GM18858 (cell line): ENCODE measurements at regions not wholly inside any gene's neighbourhood (a gene's known extent, or its start where the extent isn't known, plus 50 kb on each side); places are given as distances from the start of the nearest gene placed in this dataset.
"Not testable (repeated sequence)": the region's sequence is repeated elsewhere in the genome, so short reads cannot be mapped to it uniquely, and the experiment has no call there.

Experiments
- ATAC-seq: cut with Tn5 transposase; IDR thresholded peaks from one replicate; pipeline ENCODE4 v1.9.1; 2021; ENCODE audit not compliant: unreplicated experiment

DNA sequence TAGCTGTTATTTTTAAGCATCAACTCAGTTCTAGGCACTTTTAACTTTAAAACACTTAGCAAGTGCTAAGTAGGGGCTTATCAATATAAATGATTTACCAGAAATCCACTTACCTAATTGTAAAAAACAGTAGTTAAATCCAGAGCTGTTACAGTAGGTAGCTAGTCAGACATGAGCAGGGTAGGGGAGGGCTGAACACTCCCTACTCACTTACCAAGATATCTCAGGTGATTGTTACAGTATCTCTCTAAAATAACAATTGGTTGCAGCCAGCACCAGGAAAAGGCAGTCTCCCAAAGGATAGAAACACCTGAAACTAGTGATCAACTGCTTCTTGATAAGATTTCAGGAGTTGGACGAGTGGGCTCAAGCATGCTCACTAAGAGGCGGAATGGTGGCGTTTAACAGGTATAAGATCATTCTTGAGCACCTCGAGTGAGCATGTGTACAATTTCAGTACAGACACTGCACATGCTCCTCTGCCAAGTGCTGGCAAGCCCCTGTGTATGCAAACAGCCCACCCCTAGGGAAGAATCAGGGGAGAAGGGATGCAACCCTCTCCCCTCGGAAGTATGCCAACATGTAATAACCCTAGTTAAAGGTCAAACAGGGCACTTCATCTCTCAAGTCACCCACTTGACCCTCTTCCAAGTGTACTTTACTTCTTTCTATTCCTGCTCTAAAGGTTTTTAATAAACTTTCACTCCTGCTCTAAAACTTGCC, 1113.6 kb upstream of the SEL1L start:
- ATAC-seq, result no peak

GRCh38 chr14:82655770-82656169, 1122.1 kb upstream of the SEL1L start:
- no peak for ATAC-seq

DNA sequence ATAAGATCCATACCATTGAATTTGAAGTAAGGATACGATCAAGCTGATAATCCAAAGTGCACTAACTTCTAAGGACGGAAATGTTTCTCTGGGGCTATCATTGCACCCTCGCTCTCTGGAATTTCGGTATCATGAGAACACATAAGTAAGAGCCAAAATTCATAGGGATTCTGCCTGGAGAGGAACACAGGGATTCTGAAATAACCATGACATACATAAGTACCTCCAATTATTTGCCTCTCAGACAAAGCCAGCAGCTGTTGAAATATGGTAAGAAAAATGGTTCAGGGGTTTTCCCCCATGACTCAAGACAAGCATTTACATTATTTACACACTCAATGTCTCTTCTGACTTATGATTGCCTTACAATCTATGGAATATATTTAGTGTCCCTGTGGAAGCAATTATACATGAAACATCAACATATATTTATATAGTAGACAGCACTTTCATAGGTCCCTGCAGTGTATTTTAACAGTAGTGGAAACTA, 1123.6 kb upstream of the SEL1L start:
- ATAC-seq, result no peak

DNA sequence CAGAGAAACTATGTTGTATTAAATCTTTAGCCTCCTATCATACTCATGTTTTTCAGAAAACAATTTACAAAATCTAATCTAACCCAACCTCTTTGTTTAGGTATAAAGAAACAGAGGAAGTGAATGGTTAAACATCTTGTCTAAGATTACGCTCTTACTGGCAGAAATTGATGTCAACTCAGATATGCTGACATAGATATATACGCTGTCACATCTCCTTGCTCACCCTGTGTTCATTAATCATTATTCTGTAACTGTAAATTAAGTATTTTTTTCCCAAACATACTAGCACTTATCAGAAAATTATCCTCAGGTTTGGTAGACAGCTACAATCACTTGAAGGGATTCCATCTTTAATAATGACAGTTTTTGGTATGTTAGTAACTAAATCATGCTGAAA, 1127.6 kb upstream of the SEL1L start:
- no peak for ATAC-seq

GRCh38 chr14:82667006-82667405, 1133.4 kb upstream of the SEL1L start:
- no peak for ATAC-seq

GRCh38 chr14:82667501-82667900, 1133.8 kb upstream of the SEL1L start:
- no peak for ATAC-seq

DNA sequence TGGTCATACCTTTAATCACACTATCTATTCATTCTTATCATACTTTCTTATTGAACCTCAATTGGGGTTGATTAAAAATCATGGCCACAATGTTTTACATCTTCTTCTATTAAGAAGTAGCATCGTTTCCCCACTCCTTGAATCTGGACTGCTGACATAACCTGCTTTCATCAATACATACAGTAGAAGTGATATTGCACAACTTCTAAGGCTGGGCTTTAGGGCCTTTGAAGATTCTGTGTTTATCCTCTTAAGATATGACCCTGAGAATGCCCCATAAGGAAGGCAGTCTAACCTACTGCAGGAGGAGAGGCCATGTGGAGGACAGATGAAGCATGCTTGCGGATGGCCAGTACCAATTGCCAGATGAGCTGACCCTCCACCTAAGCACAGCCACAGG, 1142.8 kb upstream of the SEL1L start:
- no peak for ATAC-seq

- no peak for ATAC-seq
Observed at GRCh38 chr14:82689948-82690347, 1156.3 kb upstream of the SEL1L start.

GRCh38 chr14:82691191-82691590, 1157.5 kb upstream of the SEL1L start:
- ATAC-seq, result not testable (repeated sequence)

- ATAC-seq, result no peak
Observed at GRCh38 chr14:82694820-82695219, 1161.2 kb upstream of the SEL1L start.

GRCh38 chr14:82704218-82704617, 1170.6 kb upstream of the SEL1L start:
- no peak for ATAC-seq

- ATAC-seq, result peak; percentile 82
Observed at GRCh38 chr14:82710267-82710841, 1176.7 kb upstream of the SEL1L start.

GRCh38 chr14:82719617-82720016, 1186.0 kb upstream of the SEL1L start:
- no peak for ATAC-seq

DNA sequence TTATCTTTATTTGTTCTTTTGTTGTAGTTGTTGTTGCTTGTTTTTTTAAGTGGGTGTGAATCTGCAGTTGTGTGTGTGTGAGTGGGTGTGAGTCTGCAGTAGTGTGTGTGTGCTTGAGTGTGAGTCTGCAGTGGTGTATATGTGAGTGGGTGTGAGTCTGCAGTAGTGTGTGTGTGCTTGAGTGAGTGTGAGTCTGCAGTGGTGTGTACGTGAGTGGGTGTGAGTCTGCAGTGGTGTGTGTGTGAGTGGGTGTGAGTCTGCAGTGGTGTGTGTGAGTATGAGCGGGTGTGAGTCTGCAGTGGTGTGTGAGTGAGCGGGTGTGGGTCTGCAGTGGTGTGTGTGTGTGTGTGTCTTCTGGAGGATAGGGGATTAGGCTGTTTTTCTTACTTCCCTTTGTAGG, 1186.8 kb upstream of the SEL1L start:
- ATAC-seq, result no peak

DNA sequence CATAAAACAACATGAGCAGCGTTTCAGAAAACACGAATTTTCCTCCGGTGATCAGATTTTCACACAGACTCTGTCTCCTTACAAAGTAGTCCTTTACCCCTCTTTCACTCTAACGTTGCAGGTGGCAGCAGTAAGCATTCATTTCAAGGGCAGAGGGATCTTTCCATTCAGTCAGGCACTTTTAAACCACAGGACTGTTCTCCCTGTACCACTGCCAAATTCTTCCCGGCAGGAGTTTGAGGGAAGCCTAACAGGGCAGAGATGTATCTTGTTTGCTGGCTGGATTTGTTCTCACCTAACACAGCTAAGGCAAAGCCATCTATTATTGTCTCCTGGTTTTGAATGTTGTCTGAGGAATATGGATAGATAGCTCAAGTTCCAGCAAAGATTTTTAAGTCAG, 1187.3 kb upstream of the SEL1L start:
- no peak for ATAC-seq

DNA sequence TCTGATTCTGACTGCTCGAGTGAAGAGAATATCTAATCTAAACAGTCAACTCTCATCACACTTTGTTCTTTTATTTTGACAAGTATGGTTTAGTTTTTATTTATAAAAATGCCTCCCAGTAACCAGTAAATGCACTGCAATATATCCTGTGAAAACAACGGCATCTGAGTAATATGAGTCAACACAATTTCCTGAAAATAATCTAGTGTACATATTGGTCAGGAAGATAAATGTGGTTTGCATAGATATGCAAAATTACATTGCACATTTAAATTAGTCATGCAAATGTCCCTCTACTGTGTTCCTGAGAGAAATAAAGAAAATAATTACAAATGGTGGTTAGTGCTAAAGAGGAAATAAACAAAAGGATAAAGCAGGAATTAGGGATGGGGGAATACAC, 1190.7 kb upstream of the SEL1L start:
- ATAC-seq, result no peak

DNA sequence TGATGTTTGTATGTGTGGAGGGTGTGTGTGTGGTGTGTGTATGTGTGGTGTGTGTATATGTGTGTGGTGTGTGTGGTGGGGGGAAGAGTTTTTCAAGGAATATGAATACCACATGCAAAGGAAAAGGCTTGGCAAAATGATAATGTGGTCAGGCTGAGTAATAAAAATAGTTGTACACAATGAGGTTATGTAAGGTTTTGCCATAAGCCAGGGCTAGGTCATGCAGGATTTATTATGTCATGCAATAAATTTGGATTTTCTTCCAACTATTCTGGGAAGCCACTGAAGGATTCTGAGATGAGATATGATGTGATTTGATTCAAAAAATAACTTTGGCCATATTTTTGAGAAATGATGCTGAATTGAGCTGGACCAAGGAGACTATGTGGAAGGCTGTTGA, 1191.6 kb upstream of the SEL1L start:
- ATAC-seq, result no peak

- no peak for ATAC-seq
Observed at GRCh38 chr14:82731526-82731925, 1197.9 kb upstream of the SEL1L start.

DNA sequence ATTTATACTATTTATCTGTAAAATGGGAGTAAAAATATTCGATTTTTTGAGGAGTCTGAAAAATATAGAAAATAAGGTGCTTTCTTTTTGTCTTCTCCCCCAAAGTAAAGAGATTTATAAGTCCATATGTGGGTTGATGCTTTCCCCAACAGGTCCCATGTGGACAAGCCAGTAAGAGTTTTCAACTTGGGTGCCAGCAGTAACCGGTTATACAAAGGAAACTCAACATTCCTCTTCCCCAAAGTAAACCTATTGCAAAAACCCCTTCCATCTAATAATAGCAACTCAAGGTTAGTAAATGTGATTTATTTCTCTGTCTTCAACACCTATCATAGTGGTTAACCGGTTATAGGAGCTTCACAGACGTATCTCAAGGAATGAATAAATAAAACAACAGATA, 1206.9 kb upstream of the SEL1L start:
- ATAC-seq, result no peak

- no peak for ATAC-seq
Observed at GRCh38 chr14:82755476-82755875, 1221.8 kb upstream of the SEL1L start.

DNA sequence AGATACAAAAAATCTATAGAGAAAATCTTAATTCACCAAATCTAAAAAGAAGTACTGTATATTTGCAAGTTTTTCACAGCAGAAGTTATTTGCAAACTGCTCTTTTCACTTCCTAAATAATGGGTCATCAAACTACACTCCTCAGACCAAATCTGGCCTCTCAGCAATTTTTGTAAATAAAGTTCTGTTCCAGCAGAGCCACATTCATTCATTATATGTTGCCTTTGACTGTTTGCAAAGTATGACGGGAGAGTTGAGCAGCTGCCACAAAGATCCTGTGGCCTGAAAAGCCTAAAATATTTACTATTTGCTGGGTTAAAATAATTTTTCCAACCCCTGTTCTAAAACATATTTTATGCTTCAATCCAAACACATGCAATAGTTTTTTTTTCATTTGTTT, 1222.3 kb upstream of the SEL1L start:
- no peak for ATAC-seq

- ATAC-seq, result no peak
Observed at GRCh38 chr14:82757776-82758175, 1224.1 kb upstream of the SEL1L start.

- ATAC-seq, result no peak
Observed at GRCh38 chr14:82759656-82760055, 1226.0 kb upstream of the SEL1L start.
